ENCODE measurements at regions not wholly inside any gene's neighbourhood (a gene's known extent, or its start where the extent isn't known, plus 50 kb on each side); places are given as distances from the start of the nearest gene placed in this dataset.
"Not testable (repeated sequence)": the region's sequence is repeated elsewhere in the genome, so short reads cannot be mapped to it uniquely, and the experiment has no call there.

GRCh38 chr4:66929748-66930147 is 615.6 kb downstream of the CENPC start:
- no peak for DNase-seq (ENCODE audit: low read depth in 2 of 2)

GRCh38 chr4:66928881-66929280 is 616.4 kb downstream of the CENPC start:
- not testable (repeated sequence) for DNase-seq (ENCODE audit: low read depth in 2 of 2)

GRCh38 chr4:66927937-66928336 is 617.4 kb downstream of the CENPC start:
- DNase-seq (ENCODE audit: low read depth in 2 of 2): no peak

GRCh38 chr4:66926687-66927086 is 618.6 kb downstream of the CENPC start:
- DNase-seq (ENCODE audit: low read depth in 2 of 2): no peak

GRCh38 chr4:66923081-66923865 is 622.0 kb downstream of the CENPC start:
- no peak for DNase-seq (ENCODE audit: low read depth in 2 of 2)

- no peak for DNase-seq (ENCODE audit: low read depth in 2 of 2)
These were observed 623.9 kb downstream of the CENPC start for GRCh38 chr4:66921433-66921832.

GRCh38 chr4:66920514-66920913 is 624.8 kb downstream of the CENPC start:
- DNase-seq (ENCODE audit: low read depth in 2 of 2): no peak

GRCh38 chr4:66911880-66912279 is 633.4 kb downstream of the CENPC start:
- DNase-seq (ENCODE audit: low read depth in 2 of 2): no peak

GRCh38 chr4:66906314-66906713 is 639.0 kb downstream of the CENPC start:
- DNase-seq (ENCODE audit: low read depth in 2 of 2): no peak

GRCh38 chr4:66899422-66900065 is 645.8 kb downstream of the CENPC start:
- DNase-seq (ENCODE audit: low read depth in 2 of 2): no peak

- DNase-seq (ENCODE audit: low read depth in 2 of 2): no peak
These were observed 651.5 kb downstream of the CENPC start for GRCh38 chr4:66893807-66894206.

GRCh38 chr4:66887061-66887460 is 658.2 kb downstream of the CENPC start:
- DNase-seq (ENCODE audit: low read depth in 2 of 2): no peak

- no peak for DNase-seq (ENCODE audit: low read depth in 2 of 2)
These were observed 659.7 kb downstream of the CENPC start for GRCh38 chr4:66885501-66886165.

GRCh38 chr4:66876946-66877345 is 668.4 kb downstream of the CENPC start:
- no peak for DNase-seq (ENCODE audit: low read depth in 2 of 2)

- DNase-seq (ENCODE audit: low read depth in 2 of 2): no peak
These were observed 672.6 kb downstream of the CENPC start for GRCh38 chr4:66872661-66873060.

GRCh38 chr4:66863481-66863880 is 681.8 kb downstream of the CENPC start:
- no peak for DNase-seq (ENCODE audit: low read depth in 2 of 2)

GRCh38 chr4:66855956-66856355 is 689.3 kb downstream of the CENPC start:
- no peak for DNase-seq (ENCODE audit: low read depth in 2 of 2)

- DNase-seq (ENCODE audit: low read depth in 2 of 2): no peak
These were observed 691.5 kb downstream of the CENPC start for GRCh38 chr4:66853845-66854244.

- no peak for DNase-seq (ENCODE audit: low read depth in 2 of 2)
These were observed 692.5 kb downstream of the CENPC start for GRCh38 chr4:66852843-66853242.

- DNase-seq (ENCODE audit: low read depth in 2 of 2): no peak
These were observed 695.7 kb downstream of the CENPC start for GRCh38 chr4:66849596-66849995.

GRCh38 chr4:66842724-66843088 is 702.6 kb downstream of the CENPC start:
- no peak for DNase-seq (ENCODE audit: low read depth in 2 of 2)

GRCh38 chr4:66842026-66842723 is 703.1 kb downstream of the CENPC start:
- DNase-seq (ENCODE audit: low read depth in 2 of 2): no peak
